GM12892 (cell line): ENCODE measurements at regions not wholly inside any gene's neighbourhood (a gene's known extent, or its start where the extent isn't known, plus 50 kb on each side); places are given as distances from the start of the nearest gene placed in this dataset.

ENCODE experiments used
- POLR2A ChIP-seq: IDR thresholded peaks from 2 replicates; pipeline ENCODE4 v1.6.1; 2011; ENCODE audit warnings: low read depth, low read length, control low read depth
- POLR2AphosphoS5 ChIP-seq: IDR thresholded peaks from 2 replicates; pipeline ENCODE4 v1.6.1; 2011; ENCODE audit warnings: low read depth, low read length, control low read depth
- TAF1 ChIP-seq: IDR thresholded peaks from 2 replicates; pipeline ENCODE4 v1.6.1; 2011; ENCODE audit warnings: low read depth, mild to moderate bottlenecking, control low read depth, low read length, borderline replicate concordance

DNA sequence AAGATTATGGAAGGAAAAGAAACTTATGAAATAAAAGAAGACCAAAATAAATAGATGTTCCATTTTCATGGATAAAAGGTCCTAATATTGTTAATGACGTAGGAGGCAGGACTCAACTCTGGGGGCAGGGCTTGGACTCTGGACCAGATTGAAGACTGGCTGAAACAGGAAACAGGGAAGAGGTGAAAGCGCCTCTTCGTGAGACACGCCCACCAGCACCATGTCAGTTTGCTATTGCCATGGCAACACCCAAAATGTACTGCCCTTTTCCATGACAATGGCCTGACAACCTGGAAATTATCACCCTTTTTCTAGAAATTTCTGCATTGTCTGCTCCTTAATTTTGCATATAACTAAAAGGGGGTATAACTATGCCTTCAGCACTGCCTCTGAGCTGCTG lies 1522.2 kb downstream of the TBC1D22A start:
- TF ChIP-seq POLR2A: no peak
- TF ChIP-seq POLR2AphosphoS5: no peak
- TF ChIP-seq TAF1: no peak
